ENCODE measurements at regions not wholly inside any gene's neighbourhood (a gene's known extent, or its start where the extent isn't known, plus 50 kb on each side); places are given as distances from the start of the nearest gene placed in this dataset.
A peak's percentile ranks its signal among the peaks of the same experiment; 100 is the strongest.
"Not testable (repeated sequence)": the region's sequence is repeated elsewhere in the genome, so short reads cannot be mapped to it uniquely, and the experiment has no call there.

DNA sequence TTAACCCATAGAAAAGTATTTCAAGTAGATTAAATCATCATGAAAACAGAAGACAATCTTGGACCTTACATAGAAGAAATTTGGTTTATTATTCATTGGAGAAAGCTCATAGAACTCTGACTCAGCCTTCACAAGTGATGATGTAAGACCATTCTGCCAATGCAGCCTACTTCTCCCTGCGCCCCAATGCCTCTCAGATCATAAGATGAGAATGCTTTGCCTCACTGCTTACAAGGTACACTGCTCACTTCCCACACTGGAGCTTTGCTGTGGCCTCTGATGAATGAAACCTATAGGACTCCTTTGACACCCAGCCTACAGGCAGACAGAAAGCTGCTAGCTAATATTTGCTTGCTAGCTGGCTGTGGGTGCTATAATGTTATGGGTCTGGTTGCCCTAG is 569.4 kb upstream of the STEAP1 start:
- no peak for DNase-seq
- Histone ChIP-seq H3K4me3 (ENCODE audit: low read length) (no peak overlapping the region), H3K9me3 (ENCODE audit: low read length) (no peaks in the 10 kb centered on the region), H3K27ac (ENCODE audit: low read depth, low read length) (no peak overlapping the region), H3K27me3 (ENCODE audit: insufficient read depth, low read length, poor library complexity, severe bottlenecking) (no peaks in the 10 kb centered on the region), H3K36me3 (ENCODE audit: insufficient read depth, low read length) (no peaks in the 10 kb centered on the region), H3K4me1 (ENCODE audit: insufficient read depth, low read length) (no peaks in the 10 kb centered on the region)
- Mint-ChIP-seq H3K27ac (no peak overlapping the region), H3K27me3 (no peaks in the 10 kb centered on the region), H3K4me1 (no peaks in the 10 kb centered on the region), H3K4me3 (no peak overlapping the region), H3K9me3 (peaks cover 6 to 53% (median 14%) of the 10 kb centered on the region in 5 donors), H3K36me3 (no peaks in the 10 kb centered on the region)
- CTCF ChIA-PET: no interaction called here
- POLR2A ChIA-PET: no interaction called here

DNA sequence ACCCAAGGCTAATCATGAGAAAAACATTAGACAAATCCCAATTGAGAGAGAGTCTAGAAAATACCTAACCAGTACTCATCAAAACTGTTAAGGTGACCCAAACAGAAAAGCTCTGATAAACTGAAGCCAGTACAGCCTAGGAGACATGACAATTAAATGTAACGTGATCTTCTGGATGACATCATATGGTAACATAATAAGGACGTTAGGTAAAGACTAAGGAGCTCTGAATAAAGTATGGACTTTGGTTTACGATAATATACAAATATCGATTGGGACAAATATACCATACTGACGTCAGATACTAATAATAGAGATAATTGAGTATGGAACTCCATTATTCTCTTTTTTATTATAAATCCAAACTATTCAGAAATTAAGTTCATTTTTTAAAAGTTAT is 561.1 kb upstream of the STEAP1 start:
- Histone ChIP-seq H3K27ac (ENCODE audit: low read depth, low read length) (no peak overlapping the region), H3K36me3 (ENCODE audit: insufficient read depth, low read length) (no peaks in the 10 kb centered on the region), H3K9me3 (ENCODE audit: low read length) (no peaks in the 10 kb centered on the region), H3K4me1 (ENCODE audit: insufficient read depth, low read length) (no peaks in the 10 kb centered on the region), H3K4me3 (ENCODE audit: low read length) (no peak overlapping the region), H3K27me3 (ENCODE audit: insufficient read depth, low read length, poor library complexity, severe bottlenecking) (no peaks in the 10 kb centered on the region)
- Mint-ChIP-seq H3K27me3 (no peaks in the 10 kb centered on the region), H3K27ac (no peak overlapping the region), H3K4me1 (no peaks in the 10 kb centered on the region), H3K9me3 (peaks cover 2 to 52% (median 3%) of the 10 kb centered on the region in 5 donors), H3K36me3 (no peaks in the 10 kb centered on the region), H3K4me3 (no peak overlapping the region)
- CTCF ChIA-PET: no interaction called here
- DNase-seq: no peak
- POLR2A ChIA-PET: no interaction called here

DNA sequence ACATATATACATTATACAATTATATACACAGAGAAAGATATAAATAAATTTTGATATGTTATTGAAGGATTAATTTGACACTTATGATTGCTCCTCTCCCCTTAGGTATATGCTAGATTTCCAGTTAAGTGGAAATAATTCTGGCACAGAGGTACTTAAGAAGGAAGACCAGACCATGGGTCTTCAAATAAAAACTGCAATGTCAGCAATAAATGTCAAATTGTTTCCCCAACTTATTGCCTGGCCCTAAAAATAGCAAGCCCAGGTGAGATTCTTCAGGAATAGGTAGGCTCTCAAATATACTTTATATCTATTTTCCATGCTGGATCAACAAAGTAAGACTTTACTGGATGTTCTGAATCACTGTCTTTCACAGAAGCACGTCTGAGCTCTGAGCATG is 551.3 kb upstream of the STEAP1 start:
- no peak overlapping the region for H3K27ac ChIP-seq (ENCODE audit: low read depth, low read length)
- no peaks in the 10 kb centered on the region for H3K27me3 ChIP-seq (ENCODE audit: insufficient read depth, low read length, poor library complexity, severe bottlenecking)
- H3K4me1 ChIP-seq (ENCODE audit: insufficient read depth, low read length): peaks cover 29% of the 10 kb centered on the region
- no peak overlapping the region for H3K4me3 ChIP-seq (ENCODE audit: low read length)
- POLR2A ChIA-PET: no interaction called here
- H3K36me3 ChIP-seq (ENCODE audit: insufficient read depth, low read length): no peaks in the 10 kb centered on the region
- H3K9me3 Mint-ChIP-seq: peaks cover 17 to 44% (median 26%) of the 10 kb centered on the region in 5 donors
- DNase-seq: no peak
- no peak overlapping the region for H3K4me3 Mint-ChIP-seq
- no peaks in the 10 kb centered on the region for H3K9me3 ChIP-seq (ENCODE audit: low read length)
- H3K36me3 Mint-ChIP-seq: no peaks in the 10 kb centered on the region
- CTCF ChIA-PET: no interaction called here
- no peak overlapping the region for H3K27ac Mint-ChIP-seq
- peaks cover 7 to 30% (median 20%) of the 10 kb centered on the region in 3 donors for H3K4me1 Mint-ChIP-seq
- H3K27me3 Mint-ChIP-seq: peaks cover 0 to 2% of the 10 kb centered on the region in 2 donors

DNA sequence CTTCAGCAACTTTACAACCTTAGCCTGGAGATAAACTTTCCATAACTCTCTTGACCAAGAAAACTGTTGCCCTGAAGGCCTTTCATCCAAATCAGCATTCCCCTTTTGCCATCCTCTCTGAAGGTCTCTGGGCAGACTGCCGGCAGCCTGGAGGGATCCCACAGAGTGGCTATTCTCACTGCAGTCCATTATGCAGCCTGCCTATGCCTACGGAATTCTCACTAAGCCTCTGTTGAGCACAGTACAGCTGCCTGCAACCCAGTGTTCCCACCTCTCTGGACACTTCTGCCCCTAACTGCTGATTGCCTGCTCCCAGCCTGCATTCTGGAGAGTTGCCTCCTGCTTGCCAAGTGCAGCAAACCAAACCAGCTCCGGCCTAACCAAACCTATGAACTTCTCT is 548.9 kb upstream of the STEAP1 start:
- no peaks in the 10 kb centered on the region for H3K36me3 ChIP-seq (ENCODE audit: insufficient read depth, low read length)
- Mint-ChIP-seq H3K27ac (no peak overlapping the region), H3K27me3 (peaks cover 0 to 2% of the 10 kb centered on the region in 2 donors), H3K9me3 (peaks cover 18 to 32% (median 22%) of the 10 kb centered on the region in 5 donors), H3K4me3 (no peak overlapping the region), H3K4me1 (peaks cover 10 to 46% (median 28%) of the 10 kb centered on the region in 3 donors), H3K36me3 (no peaks in the 10 kb centered on the region)
- CTCF ChIA-PET: no interaction called here
- DNase-seq: no peak
- peaks cover 3% of the 10 kb centered on the region for H3K9me3 ChIP-seq (ENCODE audit: low read length)
- no peak overlapping the region for H3K27ac ChIP-seq (ENCODE audit: low read depth, low read length)
- H3K4me3 ChIP-seq (ENCODE audit: low read length): no peak overlapping the region
- no peaks in the 10 kb centered on the region for H3K27me3 ChIP-seq (ENCODE audit: insufficient read depth, low read length, poor library complexity, severe bottlenecking)
- peaks cover 45% of the 10 kb centered on the region for H3K4me1 ChIP-seq (ENCODE audit: insufficient read depth, low read length)
- POLR2A ChIA-PET: no interaction called here

DNA sequence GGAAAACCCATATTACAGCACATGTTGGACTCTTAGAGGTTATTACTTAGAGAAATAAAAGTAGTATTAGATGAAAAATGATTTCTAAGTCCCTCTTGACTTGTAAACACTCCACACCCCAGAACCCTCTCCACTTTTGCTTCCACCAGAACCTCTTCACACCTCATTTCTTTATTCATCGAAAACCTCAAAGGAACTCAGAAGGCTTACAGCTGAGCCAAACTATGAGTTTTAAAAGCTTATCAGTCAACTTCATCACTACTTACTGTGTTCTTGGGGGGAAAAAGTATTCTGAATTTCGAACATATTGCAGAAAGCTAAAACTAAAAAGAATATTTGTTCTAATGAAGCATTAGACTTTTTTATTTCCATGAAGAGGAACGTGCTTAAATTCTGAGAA is 547.8 kb upstream of the STEAP1 start:
- no peaks in the 10 kb centered on the region for H3K36me3 ChIP-seq (ENCODE audit: insufficient read depth, low read length)
- H3K27me3 Mint-ChIP-seq: peaks cover 0 to 2% of the 10 kb centered on the region in 2 donors
- peaks cover 10 to 46% (median 28%) of the 10 kb centered on the region in 3 donors for H3K4me1 Mint-ChIP-seq
- POLR2A ChIA-PET: no interaction called here
- DNase-seq: no peak
- peak overlapping the region in 3 of 7 donors; percentile 14 to 54 (median 28) for H3K4me3 Mint-ChIP-seq
- H3K4me3 ChIP-seq (ENCODE audit: low read length): no peak overlapping the region
- CTCF ChIA-PET: no interaction called here
- peak overlapping the region in 5 of 8 donors; percentile 7 to 40 (median 25) for H3K27ac Mint-ChIP-seq
- no peaks in the 10 kb centered on the region for H3K27me3 ChIP-seq (ENCODE audit: insufficient read depth, low read length, poor library complexity, severe bottlenecking)
- peaks cover 45% of the 10 kb centered on the region for H3K4me1 ChIP-seq (ENCODE audit: insufficient read depth, low read length)
- H3K9me3 ChIP-seq (ENCODE audit: low read length): peaks cover 3% of the 10 kb centered on the region
- no peaks in the 10 kb centered on the region for H3K36me3 Mint-ChIP-seq
- peaks cover 10 to 25% (median 13%) of the 10 kb centered on the region in 5 donors for H3K9me3 Mint-ChIP-seq
- H3K27ac ChIP-seq (ENCODE audit: low read depth, low read length): no peak overlapping the region

DNA sequence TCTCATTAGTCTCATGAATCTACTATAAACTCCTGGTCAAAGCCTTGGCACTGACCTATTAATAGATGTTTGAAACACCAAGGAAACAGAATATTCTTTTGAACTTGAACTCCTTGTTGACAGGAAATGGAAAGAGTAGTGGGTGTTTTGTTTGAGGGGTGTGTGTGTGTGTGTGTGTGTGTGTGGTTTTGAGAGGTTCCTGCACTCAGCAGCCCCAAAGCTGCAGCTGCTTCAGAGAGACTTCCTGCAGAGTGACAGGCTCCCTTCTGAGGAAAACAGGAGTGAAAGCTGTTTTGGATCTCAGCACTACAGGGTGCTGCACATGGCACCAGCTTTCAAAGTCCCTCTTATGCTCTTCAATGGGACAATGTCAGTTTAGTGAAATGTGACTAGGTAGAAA is 546.5 kb upstream of the STEAP1 start:
- Mint-ChIP-seq H3K4me3 (peak overlapping the region in 3 of 7 donors; percentile 5 to 48 (median 25)), H3K36me3 (no peaks in the 10 kb centered on the region), H3K27ac (peak overlapping the region in 1 of 8 donors; percentile 7), H3K4me1 (peaks cover 10 to 46% (median 28%) of the 10 kb centered on the region in 3 donors), H3K27me3 (peaks cover 0 to 2% of the 10 kb centered on the region in 2 donors), H3K9me3 (peaks cover 8 to 28% (median 11%) of the 10 kb centered on the region in 5 donors)
- peak in 3 of 5 donors; percentile 10 to 50 (median 45) for DNase-seq
- Histone ChIP-seq H3K9me3 (ENCODE audit: low read length) (peaks cover 3% of the 10 kb centered on the region), H3K27me3 (ENCODE audit: insufficient read depth, low read length, poor library complexity, severe bottlenecking) (no peaks in the 10 kb centered on the region), H3K4me3 (ENCODE audit: low read length) (no peak overlapping the region), H3K36me3 (ENCODE audit: insufficient read depth, low read length) (no peaks in the 10 kb centered on the region), H3K27ac (ENCODE audit: low read depth, low read length) (no peak overlapping the region), H3K4me1 (ENCODE audit: insufficient read depth, low read length) (peaks cover 45% of the 10 kb centered on the region)
- POLR2A ChIA-PET: no interaction called here
- CTCF ChIA-PET: no interaction called here

DNA sequence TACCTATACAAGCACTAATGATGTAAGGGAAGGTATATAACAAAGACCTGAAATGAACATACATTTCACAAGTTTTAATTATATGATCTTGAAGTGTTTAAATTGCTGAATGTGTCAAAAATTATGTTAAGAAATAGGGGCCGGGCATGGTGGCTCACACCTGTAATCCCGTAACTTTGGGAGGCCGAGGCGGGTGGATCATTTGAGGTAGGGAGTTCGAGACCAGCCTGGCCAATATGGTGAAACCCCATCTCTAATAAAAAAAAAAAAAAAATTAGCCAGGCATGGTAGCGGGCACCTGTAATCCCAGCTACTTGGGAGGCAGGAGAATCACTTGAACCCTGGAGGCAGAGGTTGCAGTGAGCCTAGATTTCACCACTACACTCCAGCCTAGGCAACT is 537.4 kb upstream of the STEAP1 start:
- H3K4me3 ChIP-seq (ENCODE audit: low read length); H3K9me3 ChIP-seq (ENCODE audit: low read length); H3K36me3 Mint-ChIP-seq; POLR2A ChIA-PET; H3K27ac ChIP-seq (ENCODE audit: low read depth, low read length); H3K27me3 ChIP-seq (ENCODE audit: insufficient read depth, low read length, poor library complexity, severe bottlenecking); H3K9me3 Mint-ChIP-seq; H3K27me3 Mint-ChIP-seq; H3K4me1 Mint-ChIP-seq; H3K4me3 Mint-ChIP-seq; H3K36me3 ChIP-seq (ENCODE audit: insufficient read depth, low read length); DNase-seq; H3K4me1 ChIP-seq (ENCODE audit: insufficient read depth, low read length); H3K27ac Mint-ChIP-seq: not testable (repeated sequence)
- CTCF ChIA-PET: interaction anchor here (0.7 kb wide), 1 partner anchor 37 kb away, joined by 3 read pairs; no protein-coding TSS in a partner anchor

DNA sequence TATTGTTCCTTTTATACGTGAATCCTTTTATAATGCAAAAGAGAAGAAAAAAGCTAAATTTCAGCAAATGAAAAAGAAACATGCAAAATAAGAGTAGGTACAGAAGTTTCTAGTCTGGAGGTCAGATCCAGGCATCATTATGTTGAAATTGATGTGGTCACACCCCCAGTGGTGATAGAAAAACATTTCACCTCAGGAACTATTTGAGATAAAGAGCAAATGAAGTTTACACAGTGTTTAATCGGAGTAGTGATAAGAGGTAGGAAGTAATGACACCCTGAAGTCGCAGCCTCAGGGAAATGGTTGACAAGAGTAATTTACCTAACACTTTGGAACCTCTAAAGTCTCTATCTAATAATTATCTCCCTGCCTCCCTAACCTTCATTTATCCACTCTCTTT is 536.0 kb upstream of the STEAP1 start:
- peaks cover 0 to 7% (median 2%) of the 10 kb centered on the region in 5 donors for H3K9me3 Mint-ChIP-seq
- no peak overlapping the region for H3K4me3 Mint-ChIP-seq
- H3K4me1 Mint-ChIP-seq: peaks cover 12 to 18% (median 17%) of the 10 kb centered on the region in 3 donors
- Histone ChIP-seq H3K9me3 (ENCODE audit: low read length) (no peaks in the 10 kb centered on the region), H3K4me1 (ENCODE audit: insufficient read depth, low read length) (peaks cover 18% of the 10 kb centered on the region), H3K27ac (ENCODE audit: low read depth, low read length) (no peak overlapping the region), H3K4me3 (ENCODE audit: low read length) (no peak overlapping the region), H3K27me3 (ENCODE audit: insufficient read depth, low read length, poor library complexity, severe bottlenecking) (no peaks in the 10 kb centered on the region), H3K36me3 (ENCODE audit: insufficient read depth, low read length) (no peaks in the 10 kb centered on the region)
- POLR2A ChIA-PET: no interaction called here
- CTCF ChIA-PET: no interaction called here
- H3K27ac Mint-ChIP-seq: no peak overlapping the region
- no peaks in the 10 kb centered on the region for H3K27me3 Mint-ChIP-seq
- no peaks in the 10 kb centered on the region for H3K36me3 Mint-ChIP-seq
- no peak for DNase-seq
